Pancreas (tissue), 10 donors: ENCODE measurements at regions not wholly inside any gene's neighbourhood (a gene's known extent, or its start where the extent isn't known, plus 50 kb on each side); places are given as distances from the start of the nearest gene placed in this dataset.

Source experiments
- ATAC-seq, 4 donors: fragments of 200-7000 bp; cut with Tn5 transposase; one replicate each; pipeline versions ENCODE4 v1.8.0 to v1.9.1; 2020; ENCODE audit warnings: mild to moderate bottlenecking in 4 of 4, moderate library complexity in 4 of 4
- DNase-seq, 6 donors: peaks; one replicate each; pipeline ENCODE4 v3.0.0-alpha.2; 2020
- FAIRE-seq: peaks from 2 replicates; lab custom pipeline; 2012; peaks lifted over from hg19 to GRCh38; lab: Jason Lieb, UNC
- H3K27ac ChIP-seq, 4 donors: fragments of 200-600 bp; sonication (generic); 1 replicate in 3 of 4; 2 replicates in 1 of 4; pipeline versions ENCODE4 v1.5.0 to v1.8.0; 2020
- H3K27me3 ChIP-seq, 4 donors: fragments of 200-600 bp; one replicate each; pipeline ENCODE4 v1.8.0; 2021
- H3K36me3 ChIP-seq, 3 donors: fragments of 200-600 bp; sonication (generic) in 1 of 3; one replicate each; pipeline versions ENCODE4 v1.5.0 to v1.8.0; 2020 to 2021
- H3K4me1 ChIP-seq, 3 donors: fragments of 200-600 bp; one replicate each; pipeline ENCODE4 v1.8.0; 2021
- H3K4me3 ChIP-seq, 4 donors: fragments of 200-600 bp; sonication (generic) in 2 of 4; one replicate each; pipeline versions ENCODE4 v1.5.0 to v1.8.0; 2020 to 2021
- H3K9me3 ChIP-seq, 4 donors: fragments of 200-600 bp; one replicate each; pipeline ENCODE4 v1.8.0; 2021
- WGBS, 2 donors: extraction: QIAGEN DNeasy Blood & Tissue Kit; methylation state at CpG; one replicate each; pipeline ENCODE4 v1.1.7; 2013; 5-methylcytosine and 5-hydroxymethylcytosine counted together
- intact Hi-C, 3 donors: fragments of 100-400 bp; cut with DNase I; formaldehyde crosslinking; loops; one replicate each; pipeline versions ENCODE4 v1.11.1 to v1.14.2; 2022
- TF ChIP-seq, protein P1 (sequence below), 4 donors: fragments of 200-600 bp; sonication (generic) in 3 of 4; IDR thresholded peaks; one replicate each; pipeline versions ENCODE4 v1.5.0 to v1.8.0; 2021; ENCODE audit warnings: antibody characterized with exemption in 4 of 4
- donor health status: healthy with polysubstance abuse.
- donor health status: DM: no; HTN: no; CAD: no; lungs with moderate emphysema.
- donor health status: DM: no; HTN: no; CAD: no.
- donor health status: control.
- donor health status: control.
- donor health status: Bipolar disorder and iron deficiency.
- donor health status: DM: yes; HTN: yes; CAD: no.
- donor health status: DM: no; HTN: no; CAD: no.
- donor health status: DM: no; HTN: no; CAD: no.
- donor health status: DM: yes; HTN: yes; CAD: no.

DNA sequence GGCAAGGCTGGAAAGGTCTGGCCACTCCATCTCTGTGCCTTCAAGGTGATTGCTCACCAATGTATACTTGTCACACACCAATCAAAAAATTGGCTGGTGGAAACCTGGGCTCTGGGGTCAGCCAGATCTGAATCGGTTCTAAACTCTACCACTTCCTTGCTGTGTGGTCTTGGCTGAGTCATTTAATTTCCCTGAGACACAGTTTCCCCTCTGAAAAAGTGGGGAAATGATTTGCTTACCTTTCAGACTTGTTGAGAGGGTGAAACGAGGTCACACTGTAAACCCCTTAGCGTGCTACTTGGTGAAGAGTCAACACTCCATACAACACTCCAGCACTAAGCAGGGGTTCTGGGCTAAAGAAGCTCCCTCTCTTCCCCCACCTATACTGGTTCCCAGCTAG is 252.3 kb upstream of the ZIC3 start:
- no peaks in the 10 kb centered on the region for H3K9me3 ChIP-seq
- TF ChIP-seq, protein P1, sequence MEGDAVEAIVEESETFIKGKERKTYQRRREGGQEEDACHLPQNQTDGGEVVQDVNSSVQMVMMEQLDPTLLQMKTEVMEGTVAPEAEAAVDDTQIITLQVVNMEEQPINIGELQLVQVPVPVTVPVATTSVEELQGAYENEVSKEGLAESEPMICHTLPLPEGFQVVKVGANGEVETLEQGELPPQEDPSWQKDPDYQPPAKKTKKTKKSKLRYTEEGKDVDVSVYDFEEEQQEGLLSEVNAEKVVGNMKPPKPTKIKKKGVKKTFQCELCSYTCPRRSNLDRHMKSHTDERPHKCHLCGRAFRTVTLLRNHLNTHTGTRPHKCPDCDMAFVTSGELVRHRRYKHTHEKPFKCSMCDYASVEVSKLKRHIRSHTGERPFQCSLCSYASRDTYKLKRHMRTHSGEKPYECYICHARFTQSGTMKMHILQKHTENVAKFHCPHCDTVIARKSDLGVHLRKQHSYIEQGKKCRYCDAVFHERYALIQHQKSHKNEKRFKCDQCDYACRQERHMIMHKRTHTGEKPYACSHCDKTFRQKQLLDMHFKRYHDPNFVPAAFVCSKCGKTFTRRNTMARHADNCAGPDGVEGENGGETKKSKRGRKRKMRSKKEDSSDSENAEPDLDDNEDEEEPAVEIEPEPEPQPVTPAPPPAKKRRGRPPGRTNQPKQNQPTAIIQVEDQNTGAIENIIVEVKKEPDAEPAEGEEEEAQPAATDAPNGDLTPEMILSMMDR (IDR thresholded peaks at IDR 0.05): no peak
- no peak overlapping the region for H3K27ac ChIP-seq
- no peaks in the 10 kb centered on the region for H3K4me1 ChIP-seq
- 50 to 53% methylated on average over 3 of the region's 3 CpGs for WGBS, 2 donors
- no peak overlapping the region for H3K4me3 ChIP-seq
- intact Hi-C loops: no loop called here
- no peaks in the 10 kb centered on the region for H3K36me3 ChIP-seq
- H3K27me3 ChIP-seq: no peaks in the 10 kb centered on the region
- ATAC-seq (no peak), DNase-seq (no peak), FAIRE-seq (no peak)

DNA sequence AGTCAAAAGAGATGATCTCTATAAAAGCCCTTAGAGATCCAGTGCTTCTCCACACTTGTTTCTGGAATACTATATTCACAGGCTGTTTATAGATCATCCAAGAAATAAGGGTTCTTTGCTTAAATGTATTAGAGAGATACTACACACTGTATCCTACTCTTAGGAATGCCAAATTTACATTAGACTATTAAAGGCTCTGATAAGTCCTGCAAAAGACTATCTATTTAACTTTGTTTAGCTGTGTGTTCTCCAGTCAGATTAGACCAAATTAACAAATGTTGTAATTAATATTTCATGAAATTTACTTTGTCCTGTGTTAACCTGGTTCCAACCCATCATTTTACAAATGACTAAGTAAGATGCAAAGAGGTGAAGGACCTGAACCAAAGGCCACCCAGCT is 260.5 kb upstream of the ZIC3 start:
- TF ChIP-seq, protein P1 (IDR thresholded peaks at IDR 0.05): no peak
- Histone ChIP-seq H3K27ac (no peak overlapping the region), H3K9me3 (no peaks in the 10 kb centered on the region), H3K4me3 (no peak overlapping the region), H3K36me3 (no peaks in the 10 kb centered on the region), H3K27me3 (peaks cover 0 to 4% (median 0%) of the 10 kb centered on the region in 4 donors), H3K4me1 (no peaks in the 10 kb centered on the region)
- no peak for ATAC-seq
- DNase-seq: no peak
- FAIRE-seq: no peak
- intact Hi-C loops: no loop called here

DNA sequence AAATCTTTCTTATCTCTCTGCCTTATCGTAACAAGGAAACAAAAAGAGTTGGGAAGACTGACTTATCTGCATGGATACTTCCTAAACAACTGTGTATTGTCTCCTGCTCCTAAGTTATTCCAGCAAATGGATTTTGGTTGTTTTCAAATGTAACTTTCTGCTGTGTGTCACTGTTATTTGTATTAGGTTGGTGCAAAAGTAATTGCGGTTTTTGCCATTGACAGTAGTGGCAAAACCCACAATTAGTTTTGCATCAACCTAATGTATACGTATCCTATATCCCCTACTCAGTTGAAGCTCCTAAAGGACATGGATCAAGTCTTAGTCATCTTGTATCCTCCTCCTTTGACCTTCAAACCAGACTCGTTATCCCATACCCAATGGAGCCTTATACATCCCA is 263.4 kb upstream of the GPR101 start:
- FAIRE-seq (no peak), ATAC-seq (no peak), DNase-seq (no peak)
- Histone ChIP-seq H3K4me1 (no peaks in the 10 kb centered on the region), H3K9me3 (no peaks in the 10 kb centered on the region), H3K27me3 (peaks cover 0 to 5% (median 0%) of the 10 kb centered on the region in 4 donors), H3K27ac (no peak overlapping the region), H3K36me3 (no peaks in the 10 kb centered on the region), H3K4me3 (no peak overlapping the region)
- intact Hi-C loops: no loop called here
- TF ChIP-seq, protein P1 (IDR thresholded peaks at IDR 0.05): no peak
- WGBS, 2 donors: 51 to 59% methylated on average over 4 of the region's 4 CpGs

GRCh38 chrX:137290011-137290410 is 256.2 kb upstream of the GPR101 start:
- Histone ChIP-seq H3K27ac (no peak overlapping the region), H3K9me3 (no peaks in the 10 kb centered on the region), H3K36me3 (no peaks in the 10 kb centered on the region), H3K4me1 (no peaks in the 10 kb centered on the region), H3K27me3 (peaks cover 0 to 5% (median 0%) of the 10 kb centered on the region in 4 donors), H3K4me3 (no peak overlapping the region)
- TF ChIP-seq, protein P1 (IDR thresholded peaks at IDR 0.05): no peak
- WGBS, 2 donors: 26 to 31% methylated on average over 3 of the region's 3 CpGs
- ATAC-seq: no peak
- intact Hi-C loops: no loop called here
- no peak for DNase-seq
- no peak for FAIRE-seq

- intact Hi-C loops: no loop called here
- Histone ChIP-seq H3K9me3 (no peaks in the 10 kb centered on the region), H3K27ac (no peak overlapping the region), H3K36me3 (no peaks in the 10 kb centered on the region), H3K27me3 (peaks cover 0 to 15% (median 0%) of the 10 kb centered on the region in 4 donors), H3K4me1 (no peaks in the 10 kb centered on the region), H3K4me3 (no peak overlapping the region)
- TF ChIP-seq, protein P1 (IDR thresholded peaks at IDR 0.05): no peak
- no peak for ATAC-seq
- no peak for FAIRE-seq
- WGBS, 2 donors: 43 to 45% methylated on average over 3 of the region's 3 CpGs
- no peak for DNase-seq
Measured at GRCh38 chrX:137287191-137287590, 253.4 kb upstream of the GPR101 start.
